Stimulated activated naive CD8-positive, alpha-beta T cell treated with anti-CD3 and anti-CD28 coated beads, Interleukin-15, amount 100 ng/mL, for 72 hours (primary cell): ENCODE measurements at regions not wholly inside any gene's neighbourhood (a gene's known extent, or its start where the extent isn't known, plus 50 kb on each side); places are given as distances from the start of the nearest gene placed in this dataset.

Experiments used
- ATAC-seq: fragments of 150-1000 bp; cut with Tn5 transposase; 2 replicates; pipeline ENCODE4 v1.10.0; 2021; ENCODE audit warnings: mild to moderate bottlenecking, moderate library complexity
- DNase-seq, 2 donors: peaks; one replicate each; pipeline ENCODE4 v3.0.0; 2021 to 2022
- H3K27ac Mint-ChIP-seq, 2 donors: one replicate each; pipeline ENCODE4 v1.8.0; 2022; ENCODE audit warnings: mild to moderate bottlenecking in 2 of 2, mixed read lengths in 2 of 2, moderate library complexity in 2 of 2
- H3K27me3 Mint-ChIP-seq: one replicate; pipeline ENCODE4 v1.8.0; 2022; ENCODE audit warnings: mixed read lengths
- H3K4me1 Mint-ChIP-seq: one replicate; pipeline ENCODE4 v1.8.0; 2022; ENCODE audit warnings: mild to moderate bottlenecking, mixed read lengths
- H3K4me3 Mint-ChIP-seq, 2 donors: one replicate each; pipeline ENCODE4 v1.8.0; 2022; ENCODE audit warnings: mild to moderate bottlenecking in 2 of 2, mixed read lengths in 2 of 2, moderate library complexity in 1 of 2
- H3K9me3 Mint-ChIP-seq, 2 donors: one replicate each; pipeline ENCODE4 v1.8.0; 2022; ENCODE audit warnings: mixed read lengths in 2 of 2

- no peak overlapping the region for H3K4me3 Mint-ChIP-seq
- H3K27me3 Mint-ChIP-seq = peaks cover 34% of the 10 kb centered on the region
- no peaks in the 10 kb centered on the region for H3K9me3 Mint-ChIP-seq
- no peaks in the 10 kb centered on the region for H3K4me1 Mint-ChIP-seq
- ATAC-seq (no peak), DNase-seq (no peak)
- no peak overlapping the region for H3K27ac Mint-ChIP-seq
Measured at GRCh38 chr21:35852820-35853219, 207.5 kb downstream of the SETD4 start.

- H3K4me3 Mint-ChIP-seq = no peak overlapping the region
- no peak for ATAC-seq
- no peak for DNase-seq
- H3K27ac Mint-ChIP-seq = no peak overlapping the region
- no peaks in the 10 kb centered on the region for H3K4me1 Mint-ChIP-seq
- peaks cover 27% of the 10 kb centered on the region for H3K27me3 Mint-ChIP-seq
- H3K9me3 Mint-ChIP-seq = no peaks in the 10 kb centered on the region
Measured at GRCh38 chr21:35850542-35851103, 209.7 kb downstream of the SETD4 start.

GRCh38 chr21:35850029-35850428 lies 210.3 kb downstream of the SETD4 start:
- no peak for DNase-seq
- Mint-ChIP-seq H3K27ac (no peak overlapping the region), H3K9me3 (no peaks in the 10 kb centered on the region), H3K27me3 (peaks cover 27% of the 10 kb centered on the region), H3K4me1 (no peaks in the 10 kb centered on the region), H3K4me3 (no peak overlapping the region)
- no peak for ATAC-seq

GRCh38 chr21:35849144-35849543 lies 211.2 kb downstream of the SETD4 start:
- no peak for ATAC-seq
- peaks cover 19% of the 10 kb centered on the region for H3K27me3 Mint-ChIP-seq
- no peaks in the 10 kb centered on the region for H3K9me3 Mint-ChIP-seq
- H3K27ac Mint-ChIP-seq = no peak overlapping the region
- DNase-seq = no peak
- no peaks in the 10 kb centered on the region for H3K4me1 Mint-ChIP-seq
- H3K4me3 Mint-ChIP-seq = no peak overlapping the region

GRCh38 chr21:35843911-35844667 lies 216.2 kb downstream of the SETD4 start:
- Mint-ChIP-seq H3K27me3 (no peaks in the 10 kb centered on the region), H3K4me1 (no peaks in the 10 kb centered on the region)

GRCh38 chr21:35840949-35841348 lies 219.4 kb downstream of the SETD4 start:
- Mint-ChIP-seq H3K9me3 (no peaks in the 10 kb centered on the region), H3K27me3 (no peaks in the 10 kb centered on the region), H3K27ac (no peak overlapping the region), H3K4me3 (no peak overlapping the region), H3K4me1 (peaks cover 5% of the 10 kb centered on the region)
- ATAC-seq = no peak
- no peak for DNase-seq

More at GRCh38 chr21:35843911-35844667, 216.2 kb downstream of the SETD4 start:
- Mint-ChIP-seq H3K4me3 (no peak overlapping the region), H3K9me3 (no peaks in the 10 kb centered on the region), H3K27ac (no peak overlapping the region)
- no peak for ATAC-seq
- DNase-seq = no peak

- no peak overlapping the region for H3K27ac Mint-ChIP-seq
- H3K9me3 Mint-ChIP-seq = no peaks in the 10 kb centered on the region
- no peak overlapping the region for H3K4me3 Mint-ChIP-seq
- no peaks in the 10 kb centered on the region for H3K27me3 Mint-ChIP-seq
- ATAC-seq = peak; percentile 65
- peak; percentile 35 to 48 for DNase-seq
- H3K4me1 Mint-ChIP-seq = peaks cover 5% of the 10 kb centered on the region
Measured at GRCh38 chr21:35840197-35840799, 220.0 kb downstream of the SETD4 start.

GRCh38 chr21:35838987-35839763 lies 221.2 kb downstream of the SETD4 start:
- Mint-ChIP-seq H3K27ac (no peak overlapping the region), H3K9me3 (no peaks in the 10 kb centered on the region), H3K4me1 (peaks cover 6% of the 10 kb centered on the region), H3K27me3 (no peaks in the 10 kb centered on the region), H3K4me3 (no peak overlapping the region)
- DNase-seq (no peak), ATAC-seq (no peak)

- no peaks in the 10 kb centered on the region for H3K9me3 Mint-ChIP-seq
- no peaks in the 10 kb centered on the region for H3K27me3 Mint-ChIP-seq
- H3K4me1 Mint-ChIP-seq = peaks cover 11% of the 10 kb centered on the region
- ATAC-seq (no peak), DNase-seq (no peak)
- peak overlapping the region in 1 of 2 donors; percentile 57 for H3K27ac Mint-ChIP-seq
- H3K4me3 Mint-ChIP-seq = no peak overlapping the region
Measured at GRCh38 chr21:35838350-35838749, 222.0 kb downstream of the SETD4 start.

- Mint-ChIP-seq H3K4me3 (no peak overlapping the region), H3K27me3 (peaks cover 12% of the 10 kb centered on the region), H3K9me3 (no peaks in the 10 kb centered on the region), H3K27ac (peak overlapping the region; percentile 8 to 27), H3K4me1 (peaks cover 14% of the 10 kb centered on the region)
- DNase-seq (no peak), ATAC-seq (no peak)
Measured at GRCh38 chr21:35833991-35834390, 226.3 kb downstream of the SETD4 start.

GRCh38 chr21:35833388-35833787 lies 226.9 kb downstream of the SETD4 start:
- peaks cover 14% of the 10 kb centered on the region for H3K4me1 Mint-ChIP-seq
- H3K27me3 Mint-ChIP-seq = peaks cover 18% of the 10 kb centered on the region
- ATAC-seq (no peak), DNase-seq (no peak)
- H3K9me3 Mint-ChIP-seq = no peaks in the 10 kb centered on the region
- no peak overlapping the region for H3K27ac Mint-ChIP-seq
- no peak overlapping the region for H3K4me3 Mint-ChIP-seq

GRCh38 chr21:35831230-35831629 lies 229.1 kb downstream of the SETD4 start:
- no peak overlapping the region for H3K27ac Mint-ChIP-seq
- no peak for ATAC-seq
- H3K9me3 Mint-ChIP-seq = no peaks in the 10 kb centered on the region
- no peak for DNase-seq
- H3K4me3 Mint-ChIP-seq = no peak overlapping the region
- peaks cover 20% of the 10 kb centered on the region for H3K27me3 Mint-ChIP-seq
- peaks cover 12% of the 10 kb centered on the region for H3K4me1 Mint-ChIP-seq

GRCh38 chr21:35829067-35829466 lies 231.3 kb downstream of the SETD4 start:
- peaks cover 10% of the 10 kb centered on the region for H3K4me1 Mint-ChIP-seq
- no peak for DNase-seq
- no peak for ATAC-seq
- H3K4me3 Mint-ChIP-seq = no peak overlapping the region
- peaks cover 20% of the 10 kb centered on the region for H3K27me3 Mint-ChIP-seq
- H3K27ac Mint-ChIP-seq = no peak overlapping the region
- no peaks in the 10 kb centered on the region for H3K9me3 Mint-ChIP-seq

GRCh38 chr21:35828161-35828560 lies 232.2 kb downstream of the SETD4 start:
- no peak overlapping the region for H3K4me3 Mint-ChIP-seq
- peaks cover 7% of the 10 kb centered on the region for H3K4me1 Mint-ChIP-seq
- peaks cover 0 to 3% of the 10 kb centered on the region in 2 donors for H3K9me3 Mint-ChIP-seq
- no peak for ATAC-seq
- DNase-seq = no peak
- H3K27me3 Mint-ChIP-seq = peaks cover 20% of the 10 kb centered on the region
- H3K27ac Mint-ChIP-seq = no peak overlapping the region

- Mint-ChIP-seq H3K9me3 (peaks cover 0 to 4% of the 10 kb centered on the region in 2 donors), H3K27me3 (peaks cover 20% of the 10 kb centered on the region), H3K4me1 (peaks cover 7% of the 10 kb centered on the region), H3K27ac (no peak overlapping the region), H3K4me3 (no peak overlapping the region)
- ATAC-seq (no peak), DNase-seq (no peak)
Measured at GRCh38 chr21:35827004-35827403, 233.3 kb downstream of the SETD4 start.
